NCI-H510A treated with DMSO at 0.1 percent for 48 hours (cell line): ENCODE measurements at regions not wholly inside any gene's neighbourhood (a gene's known extent, or its start where the extent isn't known, plus 50 kb on each side); places are given as distances from the start of the nearest gene placed in this dataset.
"Not testable (repeated sequence)": the region's sequence is repeated elsewhere in the genome, so short reads cannot be mapped to it uniquely, and the experiment has no call there.

Experiments used
- DNase-seq: peaks from one replicate; lab custom pipeline; 2025; lab: John Stamatoyannopoulos, UW

- DNase-seq, result no peak
Measured at GRCh38 chr18:78271790-78272189, 707.8 kb upstream of the SALL3 start.

- no peak for DNase-seq
Measured at GRCh38 chr18:78273876-78274275, 705.7 kb upstream of the SALL3 start.

GRCh38 chr18:78283425-78283824 is 696.2 kb upstream of the SALL3 start:
- DNase-seq, result not testable (repeated sequence)

GRCh38 chr18:78292618-78293380 is 686.8 kb upstream of the SALL3 start:
- DNase-seq, result peak; percentile 51

- peak; percentile 76 for DNase-seq
Measured at GRCh38 chr18:78293540-78293939, 686.1 kb upstream of the SALL3 start.

- DNase-seq, result peak; percentile 76
Measured at GRCh38 chr18:78293940-78294541, 685.6 kb upstream of the SALL3 start.

- no peak for DNase-seq
Measured at GRCh38 chr18:78295262-78295661, 684.4 kb upstream of the SALL3 start.

- DNase-seq, result no peak
Measured at GRCh38 chr18:78296166-78296565, 683.5 kb upstream of the SALL3 start.

GRCh38 chr18:78297048-78297447 is 682.6 kb upstream of the SALL3 start:
- DNase-seq, result no peak

GRCh38 chr18:78303519-78304191 is 676.0 kb upstream of the SALL3 start:
- peak; percentile 62 for DNase-seq

GRCh38 chr18:78304192-78305164 is 675.1 kb upstream of the SALL3 start:
- peak; percentile 54 for DNase-seq

- no peak for DNase-seq
Measured at GRCh38 chr18:78305789-78306188, 673.8 kb upstream of the SALL3 start.

GRCh38 chr18:78309307-78309706 is 670.3 kb upstream of the SALL3 start:
- DNase-seq, result no peak

- no peak for DNase-seq
Measured at GRCh38 chr18:78309924-78310323, 669.7 kb upstream of the SALL3 start.

- no peak for DNase-seq
Measured at GRCh38 chr18:78319264-78319663, 660.4 kb upstream of the SALL3 start.

GRCh38 chr18:78319961-78320360 is 659.7 kb upstream of the SALL3 start:
- DNase-seq, result no peak

GRCh38 chr18:78321402-78321801 is 658.2 kb upstream of the SALL3 start:
- DNase-seq, result no peak

- peak; percentile 14 for DNase-seq
Measured at GRCh38 chr18:78323453-78324197, 656.0 kb upstream of the SALL3 start.

- no peak for DNase-seq
Measured at GRCh38 chr18:78327643-78328042, 652.0 kb upstream of the SALL3 start.

- no peak for DNase-seq
Measured at GRCh38 chr18:78330766-78331165, 648.9 kb upstream of the SALL3 start.

- no peak for DNase-seq
Measured at GRCh38 chr18:78352910-78353309, 626.7 kb upstream of the SALL3 start.
